ENCODE measurements at regions not wholly inside any gene's neighbourhood (a gene's known extent, or its start where the extent isn't known, plus 50 kb on each side); places are given as distances from the start of the nearest gene placed in this dataset.
"Not testable (repeated sequence)": the region's sequence is repeated elsewhere in the genome, so short reads cannot be mapped to it uniquely, and the experiment has no call there.

GRCh38 chr14:105659255-105659654 is 132.9 kb downstream of the TMEM121 start:
- intact Hi-C loops (cut with DNase I; ENCODE audit: low total_unique reads); H3K4me1 ChIP-seq; H3K36me3 ChIP-seq; H3K27me3 ChIP-seq; DNase-seq; H3K4me3 ChIP-seq: not testable (repeated sequence)
- H3K27ac ChIP-seq, result peak overlapping the region in 4 of 5 donors; percentile 13 to 78 (median 58)
- 30 to 56% (median 40%) methylated on average over 2 of the region's 2 CpGs for WGBS, 5 donors
- TF ChIP-seq POLR2AphosphoS5 (IDR thresholded peaks at IDR 0.05), result peak in 2 of 3 donors; percentile 29 to 48
- peaks cover 0 to 19% (median 7%) of the 10 kb centered on the region in 4 donors for H3K9me3 ChIP-seq

GRCh38 chr14:105659935-105660527 is 133.6 kb downstream of the TMEM121 start:
- intact Hi-C loops (cut with DNase I; ENCODE audit: low total_unique reads), result no loop called here
- Histone ChIP-seq H3K36me3 (no peaks in the 10 kb centered on the region), H3K27me3 (peaks cover 0 to 7% (median 0%) of the 10 kb centered on the region in 3 donors), H3K27ac (peak overlapping the region in 3 of 5 donors; percentile 32 to 78 (median 75)), H3K9me3 (peaks cover 0 to 19% (median 7%) of the 10 kb centered on the region in 4 donors), H3K4me3 (no peak overlapping the region), H3K4me1 (peaks cover 6 to 14% (median 8%) of the 10 kb centered on the region in 4 donors)
- 85 to 95% (median 94%) methylated on average over 9 of the region's 9 CpGs for WGBS, 5 donors
- TF ChIP-seq POLR2A (IDR thresholded peaks at IDR 0.05) (no peak), POLR2AphosphoS5 (IDR thresholded peaks at IDR 0.05) (no peak), EP300 (IDR thresholded peaks at IDR 0.05) (no peak), CTCF (IDR thresholded peaks at IDR 0.05) (no peak)
- no peak for DNase-seq

GRCh38 chr14:105660816-105661531 is 134.6 kb downstream of the TMEM121 start:
- H3K4me1 ChIP-seq, result peaks cover 6 to 14% (median 8%) of the 10 kb centered on the region in 4 donors
- H3K9me3 ChIP-seq, result peaks cover 0 to 19% (median 7%) of the 10 kb centered on the region in 4 donors
- H3K4me3 ChIP-seq, result no peak overlapping the region
- TF ChIP-seq EP300 (IDR thresholded peaks at IDR 0.05) (no peak), POLR2AphosphoS5 (IDR thresholded peaks at IDR 0.05) (no peak), POLR2A (IDR thresholded peaks at IDR 0.05) (no peak), CTCF (IDR thresholded peaks at IDR 0.05) (no peak)
- 81 to 92% (median 88%) methylated on average over 6 to 10 of the region's 11 CpGs for WGBS, 5 donors
- no peaks in the 10 kb centered on the region for H3K36me3 ChIP-seq
- no peak overlapping the region for H3K27ac ChIP-seq
- peaks cover 0 to 7% (median 0%) of the 10 kb centered on the region in 3 donors for H3K27me3 ChIP-seq
- intact Hi-C loops (cut with DNase I; ENCODE audit: low total_unique reads), result no loop called here
- DNase-seq, result no peak

- WGBS, 5 donors, result 86 to 92% (median 89%) methylated on average over 10 to 11 of the region's 11 CpGs
- DNase-seq; H3K27me3 ChIP-seq; H3K27ac ChIP-seq; intact Hi-C loops (cut with DNase I; ENCODE audit: low total_unique reads); H3K4me3 ChIP-seq; H3K36me3 ChIP-seq: not testable (repeated sequence)
- H3K4me1 ChIP-seq, result peaks cover 6 to 14% (median 8%) of the 10 kb centered on the region in 4 donors
- H3K9me3 ChIP-seq, result peaks cover 0 to 19% (median 7%) of the 10 kb centered on the region in 4 donors
Measured at GRCh38 chr14:105662043-105662442, 135.7 kb downstream of the TMEM121 start.

- H3K4me3 ChIP-seq; H3K36me3 ChIP-seq; H3K27ac ChIP-seq; DNase-seq; intact Hi-C loops (cut with DNase I; ENCODE audit: low total_unique reads); H3K27me3 ChIP-seq: not testable (repeated sequence)
- peaks cover 0 to 18% (median 7%) of the 10 kb centered on the region in 4 donors for H3K9me3 ChIP-seq
- 76 to 95% (median 87%) methylated on average over 4 to 9 of the region's 12 CpGs for WGBS, 5 donors
- H3K4me1 ChIP-seq, result peaks cover 6 to 14% (median 8%) of the 10 kb centered on the region in 4 donors
Measured at GRCh38 chr14:105662592-105662991, 136.2 kb downstream of the TMEM121 start.

- H3K36me3 ChIP-seq; H3K27ac ChIP-seq; DNase-seq; H3K27me3 ChIP-seq; H3K4me3 ChIP-seq; intact Hi-C loops (cut with DNase I; ENCODE audit: low total_unique reads): not testable (repeated sequence)
- Histone ChIP-seq H3K4me1 (peaks cover 6 to 14% (median 8%) of the 10 kb centered on the region in 4 donors), H3K9me3 (peaks cover 0 to 11% (median 3%) of the 10 kb centered on the region in 4 donors)
- WGBS, 5 donors, result 57 to 84% (median 82%) methylated on average over 6 to 19 of the region's 23 CpGs
Measured at GRCh38 chr14:105663323-105663722, 136.9 kb downstream of the TMEM121 start.

GRCh38 chr14:105663818-105664596 is 137.6 kb downstream of the TMEM121 start:
- intact Hi-C loops (cut with DNase I; ENCODE audit: low total_unique reads), result not testable (repeated sequence)
- DNase-seq, result peak in 1 of 2 donors; percentile 83

More at GRCh38 chr14:105663818-105664596, 137.6 kb downstream of the TMEM121 start:
- H3K9me3 ChIP-seq, H3K36me3 ChIP-seq, H3K4me3 ChIP-seq, H3K27me3 ChIP-seq: not testable (repeated sequence)
- peak overlapping the region; percentile 16 to 60 (median 29) for H3K27ac ChIP-seq
- 50 to 90% (median 67%) methylated on average over 2 to 21 of the region's 27 CpGs for WGBS, 5 donors
- peaks cover 6 to 14% (median 8%) of the 10 kb centered on the region in 4 donors for H3K4me1 ChIP-seq

All from stomach (tissue), 8 donors.